Left ventricle myocardium superior (tissue), 1 donor: ENCODE measurements at regions not wholly inside any gene's neighbourhood (a gene's known extent, or its start where the extent isn't known, plus 50 kb on each side); places are given as distances from the start of the nearest gene placed in this dataset.
A peak's percentile ranks its signal among the peaks of the same experiment; 100 is the strongest.

Experiments
- ATAC-seq: fragments of 200-7000 bp; cut with Tn5 transposase; one replicate; pipeline ENCODE4 v1.9.1; 2020; ENCODE audit warnings: mild to moderate bottlenecking, moderate library complexity
- DNase-seq: peaks from one replicate; pipeline ENCODE4 v3.0.0-alpha.2; 2020
- intact Hi-C: fragments of 100-400 bp; cut with micrococcal nuclease; formaldehyde crosslinking; loops from one replicate; pipeline ENCODE4 v1.11.0; 2022
- donor health status: DM: no; HTN: yes; CAD: no; lungs with severe emphysema.

GRCh38 chr3:177960014-177960413, 576.2 kb upstream of the KCNMB2 start:
- ATAC-seq = peak; percentile 28
- peak; percentile 27 for DNase-seq
- intact Hi-C loops = no loop called here

- ATAC-seq (no peak), DNase-seq (no peak)
- intact Hi-C loops = no loop called here
Measured at GRCh38 chr3:177960722-177961121, 575.5 kb upstream of the KCNMB2 start.

- DNase-seq = no peak
- intact Hi-C loops = no loop called here
- no peak for ATAC-seq
Measured at GRCh38 chr3:177961784-177962183, 574.5 kb upstream of the KCNMB2 start.

- intact Hi-C loops = no loop called here
- DNase-seq (no peak), ATAC-seq (no peak)
Measured at GRCh38 chr3:177966493-177966892, 569.7 kb upstream of the KCNMB2 start.

GRCh38 chr3:177968891-177969290, 567.3 kb upstream of the KCNMB2 start:
- ATAC-seq (no peak), DNase-seq (no peak)
- intact Hi-C loops = no loop called here

- intact Hi-C loops = no loop called here
- no peak for ATAC-seq
- no peak for DNase-seq
Measured at GRCh38 chr3:177973241-177973840, 562.9 kb upstream of the KCNMB2 start.

- ATAC-seq = no peak
- intact Hi-C loops = no loop called here
- no peak for DNase-seq
Measured at GRCh38 chr3:177976241-177976640, 560.0 kb upstream of the KCNMB2 start.

- intact Hi-C loops = no loop called here
- ATAC-seq (no peak), DNase-seq (no peak)
Measured at GRCh38 chr3:177976866-177977265, 559.4 kb upstream of the KCNMB2 start.

GRCh38 chr3:177977381-177978158, 558.7 kb upstream of the KCNMB2 start:
- ATAC-seq = no peak
- intact Hi-C loops = no loop called here

GRCh38 chr3:177978946-177979345, 557.3 kb upstream of the KCNMB2 start:
- DNase-seq (no peak), ATAC-seq (no peak)
- intact Hi-C loops = no loop called here

More at GRCh38 chr3:177977381-177978158, 558.7 kb upstream of the KCNMB2 start:
- DNase-seq = no peak

GRCh38 chr3:177979703-177980102, 556.5 kb upstream of the KCNMB2 start:
- ATAC-seq (no peak), DNase-seq (no peak)
- intact Hi-C loops = no loop called here

- ATAC-seq (no peak), DNase-seq (no peak)
- intact Hi-C loops = no loop called here
Measured at GRCh38 chr3:177981576-177981975, 554.7 kb upstream of the KCNMB2 start.

- no peak for ATAC-seq
- intact Hi-C loops = no loop called here
Measured at GRCh38 chr3:177982034-177982433, 554.2 kb upstream of the KCNMB2 start.

GRCh38 chr3:177983320-177983719, 552.9 kb upstream of the KCNMB2 start:
- no peak for ATAC-seq
- intact Hi-C loops = no loop called here

More at GRCh38 chr3:177982034-177982433, 554.2 kb upstream of the KCNMB2 start:
- no peak for DNase-seq

GRCh38 chr3:177992993-177993970, 543.0 kb upstream of the KCNMB2 start:
- intact Hi-C loops = no loop called here
- ATAC-seq (no peak), DNase-seq (no peak)

More at GRCh38 chr3:177983320-177983719, 552.9 kb upstream of the KCNMB2 start:
- DNase-seq = no peak

- intact Hi-C loops = no loop called here
- ATAC-seq (no peak), DNase-seq (no peak)
Measured at GRCh38 chr3:177994976-177995375, 541.3 kb upstream of the KCNMB2 start.

- DNase-seq (no peak), ATAC-seq (no peak)
- intact Hi-C loops = no loop called here
Measured at GRCh38 chr3:177995381-177996085, 540.7 kb upstream of the KCNMB2 start.

GRCh38 chr3:178001670-178002101, 534.5 kb upstream of the KCNMB2 start:
- no peak for DNase-seq
- ATAC-seq = peak; percentile 33
- intact Hi-C loops = no loop called here

GRCh38 chr3:178002113-178002512, 534.1 kb upstream of the KCNMB2 start:
- intact Hi-C loops = no loop called here
- DNase-seq (no peak), ATAC-seq (no peak)
